LoVo (cell line): ENCODE measurements at regions not wholly inside any gene's neighbourhood (a gene's known extent, or its start where the extent isn't known, plus 50 kb on each side); places are given as distances from the start of the nearest gene placed in this dataset.

Experiments used
- DNase-seq: peaks from one replicate; pipeline ENCODE4 v3.0.0-alpha.2; 2016; ENCODE audit warnings: low spot score

DNA sequence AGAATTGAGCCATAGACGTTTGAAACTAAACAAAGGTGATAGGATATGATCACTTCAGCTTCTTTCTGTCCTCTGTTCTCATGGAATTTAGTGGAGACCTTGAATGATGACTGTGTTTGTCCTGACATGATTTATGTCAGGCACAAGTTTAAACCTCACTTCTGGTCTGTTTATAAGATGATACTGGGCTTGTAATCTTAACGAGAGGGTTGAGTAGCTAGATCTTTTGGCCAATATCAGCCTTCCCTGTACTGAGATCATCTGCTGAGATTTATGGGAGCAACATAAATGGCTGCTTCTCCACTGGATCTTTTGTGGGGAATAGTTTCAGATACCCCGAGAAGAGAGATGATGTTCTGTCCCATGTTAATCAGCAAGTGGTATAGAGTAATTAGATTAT is 121.8 kb upstream of the OBI1 start:
- DNase-seq = no peak

DNA sequence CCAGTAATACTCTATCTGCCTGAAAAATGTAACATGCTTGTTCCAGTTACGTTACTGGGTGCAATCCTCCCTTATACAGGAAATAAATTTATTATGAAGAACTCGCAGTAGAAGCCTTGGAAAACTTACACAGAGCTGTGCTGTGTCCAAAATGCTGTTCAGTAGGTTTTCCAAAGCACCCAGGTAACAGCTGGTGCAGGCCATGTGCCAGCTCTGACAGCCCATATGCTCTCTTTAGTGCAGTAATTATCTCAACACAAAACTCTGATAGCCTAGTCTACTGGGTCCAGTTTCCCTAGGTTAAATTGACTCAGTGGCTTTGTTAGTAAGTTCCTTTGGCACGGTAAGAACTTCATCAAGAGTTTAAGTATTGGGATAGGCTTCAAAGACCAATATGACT is 120.7 kb upstream of the OBI1 start:
- no peak for DNase-seq

GRCh38 chr13:78777976-78778375 is 119.0 kb upstream of the OBI1 start:
- DNase-seq = no peak

DNA sequence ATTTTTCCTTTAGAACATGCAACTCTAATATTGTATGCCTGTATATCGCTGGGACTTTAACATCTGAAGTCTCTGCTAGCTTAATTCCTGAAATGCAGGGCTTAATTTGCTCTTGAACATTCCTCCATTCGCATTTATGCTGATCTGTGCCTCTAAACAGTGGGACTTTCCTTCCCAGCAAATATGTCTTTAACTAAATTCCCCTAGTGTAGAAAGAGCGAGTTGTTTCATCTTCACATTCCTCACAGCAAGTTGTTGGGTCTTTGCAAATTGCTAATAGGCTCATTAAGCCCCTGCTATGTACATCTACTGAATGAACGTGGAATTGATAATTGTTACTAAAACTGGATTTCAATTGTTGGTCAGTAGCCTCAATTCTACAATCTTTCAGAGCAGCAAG is 118.4 kb upstream of the OBI1 start:
- no peak for DNase-seq

DNA sequence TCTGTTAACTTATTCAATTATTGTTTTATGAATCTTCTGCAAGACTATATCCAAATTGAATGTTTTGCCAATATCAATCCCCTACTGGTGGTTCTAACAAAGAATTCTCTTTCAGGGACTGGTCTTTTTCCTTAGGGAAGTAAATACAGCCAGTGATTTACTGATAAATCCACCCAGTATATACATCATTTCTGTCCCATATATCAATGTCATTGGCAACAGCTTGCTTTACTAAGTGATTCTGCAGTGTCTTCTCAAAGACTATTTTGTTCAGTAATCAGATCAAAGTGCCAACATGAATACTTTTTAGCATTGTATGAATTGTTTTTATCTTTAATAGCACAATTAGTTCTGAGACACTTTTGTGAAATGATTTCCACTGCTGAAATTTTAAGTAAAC is 114.0 kb upstream of the OBI1 start:
- no peak for DNase-seq

- no peak for DNase-seq
Measured at GRCh38 chr13:78770601-78771000, 111.6 kb upstream of the OBI1 start.

GRCh38 chr13:78768950-78769349 is 110.0 kb upstream of the OBI1 start:
- DNase-seq = no peak

DNA sequence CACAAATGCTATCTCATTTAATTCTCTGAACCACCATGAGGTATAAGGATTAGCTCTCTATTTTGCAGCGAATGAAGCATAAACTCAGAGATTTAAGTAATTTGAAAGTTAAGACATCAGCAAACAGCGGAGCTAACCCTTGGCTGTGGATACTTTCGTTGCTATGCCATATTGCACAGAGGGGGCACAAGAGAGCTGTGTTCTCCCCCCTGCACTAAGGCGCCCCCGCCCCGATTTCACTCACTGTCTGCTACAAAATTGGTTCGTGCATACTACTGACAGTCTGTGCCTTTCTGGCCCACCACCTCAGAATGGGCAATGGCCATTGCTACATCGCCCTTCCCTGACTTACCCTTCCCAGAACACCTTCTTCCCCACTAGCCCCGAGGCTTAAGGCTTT is 105.7 kb upstream of the OBI1 start:
- DNase-seq = no peak

DNA sequence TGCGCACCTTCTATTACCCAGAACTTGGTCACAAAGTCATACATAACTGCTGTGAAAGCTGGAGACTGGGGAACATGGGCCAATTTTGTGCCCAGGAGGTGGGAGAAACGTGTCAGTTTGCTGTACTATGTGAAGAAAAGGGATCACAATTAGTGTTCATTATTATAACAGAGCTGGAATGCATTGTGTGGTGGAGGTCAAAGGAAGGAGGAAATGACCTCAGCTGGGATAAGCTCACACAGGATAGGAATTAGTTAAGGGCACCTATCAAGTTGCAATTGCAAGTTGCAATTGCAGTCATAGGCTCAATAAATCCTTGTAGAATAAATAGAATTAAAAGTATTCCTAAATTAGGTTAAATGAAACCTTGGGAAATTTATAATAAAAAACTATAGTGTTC is 103.9 kb upstream of the OBI1 start:
- no peak for DNase-seq

DNA sequence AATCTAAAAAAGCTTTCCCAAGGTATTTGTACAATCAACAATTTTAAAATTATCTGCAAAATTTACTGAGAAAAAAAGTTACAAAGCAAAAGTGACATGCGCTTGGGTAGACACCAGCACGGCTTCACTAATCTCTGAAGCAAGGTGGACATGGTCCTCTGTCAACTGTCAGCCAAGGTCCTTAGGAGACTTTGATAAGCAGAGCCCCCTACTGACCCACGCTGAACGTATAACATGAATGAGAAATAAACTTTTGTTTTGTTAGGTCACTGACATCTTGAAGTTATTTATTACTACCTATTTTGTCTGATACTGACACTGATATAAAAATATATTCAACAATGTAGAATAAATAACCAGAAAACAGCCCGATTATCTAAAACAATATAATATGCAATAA is 100.7 kb upstream of the OBI1 start:
- DNase-seq = no peak

DNA sequence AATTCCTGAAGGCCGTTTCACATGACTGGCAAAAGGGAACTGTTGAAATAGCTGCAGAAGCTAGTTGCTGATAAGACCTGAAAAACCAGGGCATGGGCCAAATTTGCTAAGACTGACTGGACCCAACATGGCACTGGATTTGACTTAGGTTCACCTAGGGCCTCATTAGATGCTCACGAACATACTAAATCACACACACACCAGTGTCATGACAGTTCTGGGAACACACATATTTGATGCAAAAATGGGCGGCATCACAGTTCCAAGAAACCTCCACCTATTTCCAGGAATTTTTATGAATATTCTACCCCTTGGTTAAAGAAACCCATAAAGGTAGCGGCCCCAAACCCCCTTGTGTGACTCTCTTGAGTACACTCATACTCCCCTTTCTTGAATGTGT is 99.6 kb upstream of the OBI1 start:
- DNase-seq = no peak

- DNase-seq = no peak
Measured at GRCh38 chr13:78753435-78753834, 94.5 kb upstream of the OBI1 start.

DNA sequence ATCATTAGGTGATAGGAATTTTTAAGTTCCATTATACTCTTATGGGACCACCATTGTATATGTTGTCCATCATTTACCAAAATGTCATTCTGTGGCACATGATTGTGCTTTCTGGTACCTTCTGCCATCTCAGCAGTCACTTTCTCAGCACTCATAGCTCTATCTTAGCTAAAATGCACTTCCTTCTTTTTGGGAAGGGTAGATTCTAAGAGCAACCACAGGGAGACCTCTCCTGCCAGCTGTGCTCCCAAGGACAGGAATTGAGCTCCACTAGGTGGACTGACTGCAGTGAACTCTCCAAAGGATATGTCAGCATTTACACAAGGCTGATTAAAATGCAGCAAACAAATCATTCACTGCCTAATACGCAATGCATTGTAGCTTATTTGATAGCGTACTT is 91.8 kb upstream of the OBI1 start:
- DNase-seq = no peak

DNA sequence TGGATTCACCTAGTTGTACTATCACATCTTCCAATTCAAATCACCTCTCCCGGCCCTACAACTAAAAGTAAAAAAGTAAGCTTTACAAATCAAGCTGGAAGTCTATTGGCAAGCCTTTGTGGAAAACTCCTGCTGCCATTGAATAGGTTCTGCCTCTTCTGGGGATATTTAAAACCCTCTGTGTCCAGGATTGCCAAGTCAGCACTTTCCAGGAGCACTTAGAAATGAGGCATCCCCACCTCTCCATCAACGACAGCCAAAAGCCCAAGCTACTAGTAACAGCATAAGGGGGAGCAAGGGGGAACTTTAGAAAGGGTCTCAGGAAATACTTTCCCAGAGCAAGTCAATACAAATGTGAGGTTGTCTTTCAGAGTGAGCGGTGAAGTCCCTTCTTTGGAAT is 85.0 kb upstream of the OBI1 start:
- DNase-seq = no peak

DNA sequence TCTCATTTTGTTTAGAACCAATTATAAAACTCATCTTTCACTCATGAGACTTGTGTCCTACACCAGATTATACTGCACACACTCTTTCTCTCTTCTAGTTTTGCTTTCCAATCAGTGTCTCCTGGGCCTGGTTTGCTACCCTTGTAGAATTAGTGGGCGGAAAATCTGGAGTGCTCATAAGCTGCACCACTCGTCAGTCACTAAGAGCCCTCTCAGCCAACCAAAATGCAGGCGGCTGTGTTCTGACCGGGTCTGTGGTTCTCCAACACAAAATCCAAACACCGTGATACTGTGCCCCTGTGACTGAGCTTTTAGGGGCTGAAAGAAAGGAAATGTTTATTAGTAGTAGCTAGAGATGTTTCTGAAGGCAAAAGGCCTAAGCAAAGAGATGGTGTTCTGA is 83.7 kb upstream of the OBI1 start:
- DNase-seq = no peak

GRCh38 chr13:78736142-78736541 is 77.2 kb upstream of the OBI1 start:
- no peak for DNase-seq

GRCh38 chr13:78732445-78733017 is 73.6 kb upstream of the OBI1 start:
- no peak for DNase-seq

- DNase-seq = no peak
Measured at GRCh38 chr13:78722700-78723099, 63.7 kb upstream of the OBI1 start.

- DNase-seq = no peak
Measured at GRCh38 chr13:78719367-78719766, 60.4 kb upstream of the OBI1 start.

GRCh38 chr13:78714717-78715116 is 55.8 kb upstream of the OBI1 start:
- no peak for DNase-seq

- no peak for DNase-seq
Measured at GRCh38 chr13:78712831-78713230, 53.9 kb upstream of the OBI1 start.

DNA sequence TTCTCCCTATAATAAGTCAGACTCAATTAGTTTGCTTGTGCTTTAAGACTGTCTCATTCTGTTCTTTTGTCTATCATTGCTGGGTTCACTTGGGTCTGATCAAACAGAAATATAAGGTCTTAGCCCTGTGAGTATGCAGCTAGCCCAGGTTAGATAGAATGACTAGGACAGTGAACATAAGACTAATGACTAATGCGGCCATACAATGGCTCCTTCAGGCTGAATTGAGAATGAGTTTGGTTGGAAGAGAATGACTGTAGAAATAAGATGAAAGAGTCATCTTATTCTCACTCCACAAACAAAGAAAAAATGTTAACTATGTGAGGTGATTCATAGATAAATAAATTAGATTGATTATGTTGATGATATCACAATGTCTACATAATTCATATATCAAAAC is 50.1 kb upstream of the OBI1 start:
- DNase-seq = no peak
